SK-N-SH (cell line): ENCODE measurements at regions not wholly inside any gene's neighbourhood (a gene's known extent, or its start where the extent isn't known, plus 50 kb on each side); places are given as distances from the start of the nearest gene placed in this dataset.

Experiments
- CTCF ChIA-PET: fragments of 300-600, 350-600 bp; formaldehyde crosslinking; extraction: SDS; loops from one replicate; lab custom pipeline; 2021; lab: Yijun Ruan, JAX
- POLR2A ChIA-PET: fragments of 350-600 bp; sonication (Branson Sonifier 250); formaldehyde crosslinking; extraction: SDS; loops from one replicate; lab custom pipeline; 2020; ENCODE audit warnings: antibody characterized with exemption, inconsistent platforms; lab: Yijun Ruan, JAX
- DNase-seq: peaks from one replicate; pipeline ENCODE4 v3.0.0; 2012
- H2AFZ ChIP-seq: fragments of 200-600 bp; sonication (generic); 2 replicates; pipeline ENCODE4 v1.8.1; 2016; ENCODE audit warnings: antibody characterized with exemption, mild to moderate bottlenecking, low read depth
- H3F3A ChIP-seq: fragments of 200-600 bp; sonication (generic); replicated peaks from 2 replicates; pipeline ENCODE3; 2016; ENCODE audit warnings: antibody characterized with exemption, mild to moderate bottlenecking; ENCODE audit not compliant: insufficient read depth
- H3K27ac ChIP-seq, 2 experiments: fragments of 200-500 bp in 1 of 2; fragments of 200-600 bp in 1 of 2; sonication (Bioruptor generic) in 1 of 2; sonication (generic), shearing (Covaris generic) in 1 of 2; 2 replicates each; pipeline versions ENCODE4 v1.5.1 to v1.6.1; 2014 to 2016; ENCODE audit warnings: low read depth in 2 of 2, inconsistent platforms in 1 of 2, low read length in 1 of 2, mild to moderate bottlenecking in 1 of 2, mixed read lengths in 1 of 2
- H3K27me3 ChIP-seq: fragments of 200-600 bp; sonication (generic), shearing (Covaris generic); 2 replicates; pipeline ENCODE4 v1.6.1; 2016; ENCODE audit warnings: mixed run types; ENCODE audit not compliant: insufficient read depth
- H3K36me3 ChIP-seq, 2 experiments: fragments of 200-500 bp in 1 of 2; fragments of 200-600 bp in 1 of 2; sonication (Bioruptor generic) in 1 of 2; sonication (generic) in 1 of 2; replicated peaks in 1 of 2; 2 replicates each; pipeline versions ENCODE3 to v1.5.1; 2014 to 2016; ENCODE audit warnings: low read length in 1 of 2, mild to moderate bottlenecking in 1 of 2; ENCODE audit not compliant: insufficient read depth in 2 of 2, control insufficient read depth in 1 of 2
- H3K4me1 ChIP-seq, 2 experiments: fragments of 200-500 bp in 1 of 2; fragments of 200-600 bp in 1 of 2; sonication (Bioruptor generic) in 1 of 2; sonication (generic), shearing (Covaris generic) in 1 of 2; 2 replicates each; pipeline versions ENCODE4 v1.5.1 to v1.6.1; 2014 to 2016; ENCODE audit warnings: low read depth in 1 of 2, low read length in 1 of 2, mixed run types in 1 of 2; ENCODE audit not compliant: insufficient read depth in 2 of 2, control insufficient read depth in 1 of 2
- H3K4me2 ChIP-seq: fragments of 200-600 bp; sonication (generic), shearing (Covaris generic); 2 replicates; pipeline ENCODE4 v1.6.1; 2017; ENCODE audit warnings: mixed run types
- H3K4me3 ChIP-seq, 2 experiments: fragments of 200-500 bp in 1 of 2; fragments of 200-600 bp in 1 of 2; sonication (Bioruptor generic) in 1 of 2; sonication (generic), shearing (Covaris generic) in 1 of 2; 2 replicates each; pipeline versions ENCODE4 v1.5.1 to v1.8.1; 2014 to 2016; ENCODE audit warnings: low read depth in 2 of 2, inconsistent platforms in 1 of 2, low read length in 1 of 2, mild to moderate bottlenecking in 1 of 2, mixed read lengths in 1 of 2, moderate library complexity in 1 of 2
- H3K79me2 ChIP-seq: fragments of 200-600 bp; sonication (generic); 2 replicates; pipeline ENCODE4 v1.8.1; 2017; ENCODE audit warnings: mild to moderate bottlenecking; ENCODE audit not compliant: insufficient read depth
- H3K9ac ChIP-seq: fragments of 200-600 bp; sonication (generic); 2 replicates; pipeline ENCODE4 v1.6.1; 2017; ENCODE audit warnings: mixed run types
- H3K9me2 ChIP-seq: fragments of 200-600 bp; sonication (generic); 2 replicates; pipeline ENCODE4 v1.6.1; 2017; ENCODE audit warnings: mixed run types
- H3K9me3 ChIP-seq: fragments of 200-600 bp; sonication (generic); 2 replicates; pipeline ENCODE4 v1.6.1; 2017; ENCODE audit warnings: mixed run types, mild to moderate bottlenecking, moderate library complexity
- H4K20me1 ChIP-seq: fragments of 200-600 bp; sonication (generic); 2 replicates; pipeline ENCODE4 v1.6.1; 2017; ENCODE audit warnings: mild to moderate bottlenecking, mixed run types; ENCODE audit not compliant: insufficient read depth
- EP300 ChIP-seq, 2 experiments: IDR thresholded peaks; 2 replicates each; pipeline versions ENCODE4 v1.4.0 to v1.6.1; 2012; ENCODE audit warnings: borderline replicate concordance in 1 of 2, low read depth in 1 of 2, low read length in 1 of 2
- EZH2phosphoT487 ChIP-seq: fragments of 200-600 bp; sonication (generic); IDR thresholded peaks from 2 replicates; pipeline ENCODE4 v1.6.1; 2017; ENCODE audit warnings: low read depth, mixed run types, mild to moderate bottlenecking, antibody characterized with exemption, moderate library complexity, borderline replicate concordance
- FOSL2 ChIP-seq: IDR thresholded peaks from 2 replicates; pipeline ENCODE4 v1.4.0; 2012; ENCODE audit warnings: low read depth, mild to moderate bottlenecking, moderate library complexity, borderline replicate concordance
- FOXM1 ChIP-seq: IDR thresholded peaks from 2 replicates; pipeline ENCODE4 v1.4.0; 2012; ENCODE audit warnings: low read depth, mild to moderate bottlenecking
- GABPA ChIP-seq: IDR thresholded peaks from 2 replicates; pipeline ENCODE4 v1.4.0; 2012; ENCODE audit warnings: low read depth, mild to moderate bottlenecking
- GATA2 ChIP-seq: sonication (generic); formaldehyde crosslinking; IDR thresholded peaks from 2 replicates; pipeline ENCODE4 v1.5.0; 2020; ENCODE audit warnings: mild to moderate bottlenecking, missing genetic modification reagents
- MEF2A ChIP-seq: IDR thresholded peaks from 2 replicates; pipeline ENCODE4 v1.4.0; 2012; ENCODE audit warnings: low read depth, borderline replicate concordance
- MXI1 ChIP-seq: IDR thresholded peaks from 2 replicates; pipeline ENCODE4 v1.6.1; 2012; ENCODE audit warnings: mild to moderate bottlenecking, low read depth, low read length, improper control_type of control experiment
- NFIC ChIP-seq: IDR thresholded peaks from 2 replicates; pipeline ENCODE4 v1.4.0; 2012; ENCODE audit warnings: borderline replicate concordance
- RFX5 ChIP-seq: IDR thresholded peaks from 2 replicates; pipeline ENCODE4 v1.6.1; 2012; ENCODE audit warnings: mild to moderate bottlenecking, improper control_type of control experiment, low read length
- SMC3 ChIP-seq: IDR thresholded peaks from 2 replicates; pipeline ENCODE4 v1.6.1; 2012; ENCODE audit warnings: low read depth, low read length, improper control_type of control experiment
- TEAD4 ChIP-seq: IDR thresholded peaks from 2 replicates; pipeline ENCODE4 v1.4.0; 2012; ENCODE audit warnings: mild to moderate bottlenecking, borderline replicate concordance; ENCODE audit not compliant: insufficient read depth
- YY1 ChIP-seq: IDR thresholded peaks from 2 replicates; pipeline ENCODE4 v1.4.0; 2012; ENCODE audit warnings: low read depth, mild to moderate bottlenecking
- WGBS: methylation state at CpG from one replicate; pipeline ENCODE4 v1.1.6; 2017; ENCODE audit warnings: low lambda C conversion rate; 5-methylcytosine and 5-hydroxymethylcytosine counted together
- TF ChIP-seq, protein P1 (sequence below): IDR thresholded peaks from 2 replicates; pipeline ENCODE4 v1.4.0; 2012; ENCODE audit warnings: low read depth, borderline replicate concordance
- TF ChIP-seq, protein P2 (sequence below): IDR thresholded peaks from 2 replicates; pipeline ENCODE4; 2012
- TF ChIP-seq, protein P3 (sequence below): IDR thresholded peaks from 2 replicates; pipeline ENCODE4 v1.4.0; 2012; ENCODE audit warnings: low read depth, borderline replicate concordance
- TF ChIP-seq, protein P4 (sequence below): IDR thresholded peaks from 2 replicates; pipeline ENCODE4 v1.4.0; 2012; ENCODE audit warnings: low read depth

DNA sequence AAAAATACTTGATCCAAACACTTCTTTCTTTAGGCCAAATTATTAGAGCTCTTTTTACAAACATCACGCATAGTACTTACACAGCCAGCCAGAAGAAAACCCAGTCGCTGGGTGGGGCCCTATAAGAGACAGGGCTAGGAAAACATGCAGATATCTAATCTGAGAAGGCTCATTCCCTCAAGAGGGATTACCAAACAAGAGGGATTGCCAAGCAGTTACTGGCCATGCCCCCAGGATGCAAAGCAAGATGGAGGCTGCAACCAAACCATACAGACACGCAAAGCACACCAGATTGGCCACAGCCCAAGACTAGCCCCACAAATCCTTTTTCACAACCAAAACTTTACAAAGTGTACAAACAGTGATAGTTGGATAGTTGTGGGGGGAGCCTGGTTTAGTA lies 1235.4 kb upstream of the GJE1 start:
- ChIA-PET CTCF (no interaction called here), POLR2A (no interaction called here)
- H3K79me2 ChIP-seq: peaks cover 49% of the 10 kb centered on the region
- H3K27me3 ChIP-seq: no peaks in the 10 kb centered on the region
- peaks cover 0 to 14% of the 10 kb centered on the region in 2 experiments for H3K36me3 ChIP-seq
- 25% methylated on average over 3 of the region's 3 CpGs for WGBS
- H3K27ac ChIP-seq: peak overlapping the region in 1 of 2 experiments; percentile 46; a peak in 2 of 4 replicates
- H3K9me2 ChIP-seq: no peaks in the 10 kb centered on the region
- no peaks in the 10 kb centered on the region for H3K4me1 ChIP-seq
- 0 out of 2 replicates have a peak, but pooled peaks cover 4% of the 10 kb centered on the region for H3K9me3 ChIP-seq
- H2AFZ ChIP-seq: peak overlapping the region; percentile 65; the same call in 1 of the 2 replicates
- H3K9ac ChIP-seq: peak overlapping the region; percentile 45; the same call in 1 of the 2 replicates
- peak overlapping the region; percentile 30 for H3K4me2 ChIP-seq
- no peaks in the 10 kb centered on the region for H3F3A ChIP-seq
- DNase-seq: no peak
- no peaks in the 10 kb centered on the region for H4K20me1 ChIP-seq
- peak overlapping the region; percentile 55 to 67; a peak in 3 of 4 replicates for H3K4me3 ChIP-seq
- TF ChIP-seq MEF2A (no peak), FOSL2 (no peak), NFIC (no peak), FOXM1 (no peak), SMC3 (no peak), EP300 (IDR thresholded peaks at IDR 0.05; ENCODE audit: borderline replicate concordance in 1 of 2, low read depth in 1 of 2, low read length in 1 of 2) (no peak), RFX5 (no peak), TEAD4 (no peak), MXI1 (no peak), YY1 (no peak), EZH2phosphoT487 (no peak), GATA2 (no peak), GABPA (no peak)
- TF ChIP-seq, protein P1, sequence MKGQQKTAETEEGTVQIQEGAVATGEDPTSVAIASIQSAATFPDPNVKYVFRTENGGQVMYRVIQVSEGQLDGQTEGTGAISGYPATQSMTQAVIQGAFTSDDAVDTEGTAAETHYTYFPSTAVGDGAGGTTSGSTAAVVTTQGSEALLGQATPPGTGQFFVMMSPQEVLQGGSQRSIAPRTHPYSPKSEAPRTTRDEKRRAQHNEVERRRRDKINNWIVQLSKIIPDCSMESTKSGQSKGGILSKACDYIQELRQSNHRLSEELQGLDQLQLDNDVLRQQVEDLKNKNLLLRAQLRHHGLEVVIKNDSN: no peak
- TF ChIP-seq, protein P2, sequence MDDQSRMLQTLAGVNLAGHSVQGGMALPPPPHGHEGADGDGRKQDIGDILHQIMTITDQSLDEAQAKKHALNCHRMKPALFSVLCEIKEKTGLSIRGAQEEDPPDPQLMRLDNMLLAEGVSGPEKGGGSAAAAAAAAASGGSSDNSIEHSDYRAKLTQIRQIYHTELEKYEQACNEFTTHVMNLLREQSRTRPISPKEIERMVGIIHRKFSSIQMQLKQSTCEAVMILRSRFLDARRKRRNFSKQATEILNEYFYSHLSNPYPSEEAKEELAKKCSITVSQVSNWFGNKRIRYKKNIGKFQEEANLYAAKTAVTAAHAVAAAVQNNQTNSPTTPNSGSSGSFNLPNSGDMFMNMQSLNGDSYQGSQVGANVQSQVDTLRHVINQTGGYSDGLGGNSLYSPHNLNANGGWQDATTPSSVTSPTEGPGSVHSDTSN: no peak
- TF ChIP-seq, protein P3, sequence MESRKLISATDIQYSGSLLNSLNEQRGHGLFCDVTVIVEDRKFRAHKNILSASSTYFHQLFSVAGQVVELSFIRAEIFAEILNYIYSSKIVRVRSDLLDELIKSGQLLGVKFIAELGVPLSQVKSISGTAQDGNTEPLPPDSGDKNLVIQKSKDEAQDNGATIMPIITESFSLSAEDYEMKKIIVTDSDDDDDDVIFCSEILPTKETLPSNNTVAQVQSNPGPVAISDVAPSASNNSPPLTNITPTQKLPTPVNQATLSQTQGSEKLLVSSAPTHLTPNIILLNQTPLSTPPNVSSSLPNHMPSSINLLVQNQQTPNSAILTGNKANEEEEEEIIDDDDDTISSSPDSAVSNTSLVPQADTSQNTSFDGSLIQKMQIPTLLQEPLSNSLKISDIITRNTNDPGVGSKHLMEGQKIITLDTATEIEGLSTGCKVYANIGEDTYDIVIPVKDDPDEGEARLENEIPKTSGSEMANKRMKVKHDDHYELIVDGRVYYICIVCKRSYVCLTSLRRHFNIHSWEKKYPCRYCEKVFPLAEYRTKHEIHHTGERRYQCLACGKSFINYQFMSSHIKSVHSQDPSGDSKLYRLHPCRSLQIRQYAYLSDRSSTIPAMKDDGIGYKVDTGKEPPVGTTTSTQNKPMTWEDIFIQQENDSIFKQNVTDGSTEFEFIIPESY: no peak
- TF ChIP-seq, protein P4, sequence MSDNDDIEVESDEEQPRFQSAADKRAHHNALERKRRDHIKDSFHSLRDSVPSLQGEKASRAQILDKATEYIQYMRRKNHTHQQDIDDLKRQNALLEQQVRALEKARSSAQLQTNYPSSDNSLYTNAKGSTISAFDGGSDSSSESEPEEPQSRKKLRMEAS: no peak
